WI38 (cell line): ENCODE measurements at regions not wholly inside any gene's neighbourhood (a gene's known extent, or its start where the extent isn't known, plus 50 kb on each side); places are given as distances from the start of the nearest gene placed in this dataset.

ENCODE experiments used
- H3K4me3 ChIP-seq: 2 replicates; pipeline ENCODE4 v1.5.1; 2011; ENCODE audit warnings: low read depth, mild to moderate bottlenecking, control low read depth, low read length
- CTCF ChIP-seq: IDR thresholded peaks from 2 replicates; pipeline ENCODE4 v1.5.1; 2012; ENCODE audit warnings: low read depth, mild to moderate bottlenecking, control low read depth, low read length

- no peak for TF ChIP-seq CTCF
- H3K4me3 ChIP-seq: no peak overlapping the region
Observed at GRCh38 chr14:22513066-22513812, 75.8 kb downstream of the DAD1 start.

DNA sequence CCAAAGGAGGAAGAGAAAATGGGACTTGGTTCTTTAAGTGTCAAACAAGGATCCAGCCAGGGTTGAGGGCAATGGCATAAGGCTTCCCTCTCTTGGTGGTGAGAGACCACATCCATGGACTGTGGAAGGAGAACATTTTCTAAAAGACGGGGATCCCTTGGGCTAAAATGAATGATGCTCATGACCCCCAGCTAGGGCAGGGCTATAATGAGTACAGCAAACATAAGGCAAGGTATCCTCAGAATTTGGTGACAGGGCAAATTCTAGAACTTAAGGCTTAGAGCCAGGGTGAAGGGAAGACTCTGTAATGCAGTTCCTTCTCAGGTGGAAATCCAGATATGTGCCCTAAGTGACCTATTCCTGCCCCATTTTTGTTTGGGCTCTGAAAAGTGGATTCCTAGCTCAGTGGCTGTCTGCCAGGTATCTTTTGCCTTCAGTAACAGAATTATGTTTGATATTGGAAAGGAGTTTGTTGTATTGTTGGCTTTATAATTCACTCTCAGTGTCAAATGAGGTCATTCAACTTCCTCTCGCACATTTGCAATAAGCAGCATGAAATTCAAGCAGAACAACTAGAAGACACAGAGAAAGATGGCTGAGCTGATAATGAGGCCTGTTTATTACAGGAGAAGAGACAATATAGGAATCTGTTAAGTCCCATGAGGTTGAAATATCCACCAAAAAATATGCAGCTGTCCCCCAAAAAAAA is 76.8 kb downstream of the DAD1 start:
- no peak for TF ChIP-seq CTCF
- no peak overlapping the region for H3K4me3 ChIP-seq

GRCh38 chr14:22510527-22511110 is 78.4 kb downstream of the DAD1 start:
- no peak for TF ChIP-seq CTCF
- H3K4me3 ChIP-seq: no peak overlapping the region

DNA sequence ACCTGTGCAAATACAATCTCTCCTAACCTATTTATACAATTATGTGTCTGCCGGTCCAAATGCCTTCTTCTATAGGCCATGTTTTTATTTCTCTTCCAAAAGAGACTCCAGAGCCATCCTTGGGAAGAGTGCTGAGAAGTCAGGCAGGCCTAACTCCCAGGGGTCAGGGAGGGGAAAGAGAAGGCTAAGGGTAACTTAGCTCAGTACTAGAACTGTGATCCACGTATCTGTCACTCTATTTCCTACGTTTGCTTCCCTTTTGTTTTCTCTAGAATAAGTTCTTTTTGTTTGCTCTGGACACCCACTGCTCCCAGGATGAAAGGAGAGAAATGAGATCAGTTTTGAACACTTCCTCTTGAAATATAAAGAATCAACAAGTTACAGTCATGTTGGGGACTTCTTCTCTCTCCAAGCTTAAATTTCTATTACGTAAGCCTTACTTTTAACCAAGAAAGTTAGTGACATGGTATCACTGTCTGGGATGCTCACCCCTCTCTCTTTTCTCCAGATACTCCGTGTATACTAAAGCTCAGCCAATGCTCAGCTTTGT is 79.2 kb downstream of the DAD1 start:
- H3K4me3 ChIP-seq: no peak overlapping the region

DNA sequence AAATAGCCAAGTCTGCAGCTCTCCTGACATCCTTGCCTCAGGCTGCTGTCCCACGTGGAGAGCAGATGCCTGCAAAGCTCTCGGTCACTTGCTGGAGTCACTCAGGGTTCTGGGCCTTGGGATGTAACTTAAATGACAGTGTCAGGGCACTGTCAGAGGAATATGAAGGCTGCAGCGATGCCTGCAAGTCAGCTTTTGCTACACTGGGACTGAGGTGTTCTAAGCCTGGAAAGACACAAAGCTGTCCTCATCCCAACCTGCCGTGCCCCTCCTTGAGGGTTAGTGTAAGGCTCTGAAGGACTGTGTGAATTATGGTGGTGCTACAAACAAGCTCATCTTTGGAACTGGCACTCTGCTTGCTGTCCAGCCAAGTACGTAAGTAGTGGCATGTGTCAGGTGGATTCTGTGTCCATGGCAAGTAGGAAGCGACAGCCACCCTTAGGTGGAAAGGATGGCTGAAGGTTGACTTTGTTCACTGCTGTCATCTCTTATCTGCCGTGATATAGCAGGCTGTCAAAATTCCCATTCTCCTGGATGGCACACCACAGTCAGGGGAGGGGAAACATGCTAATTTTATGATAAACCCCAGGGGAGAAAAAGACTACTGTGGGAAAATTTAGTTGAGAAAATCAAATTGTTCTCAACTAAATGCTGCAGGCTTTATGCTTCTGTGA is 79.9 kb downstream of the DAD1 start:
- TF ChIP-seq CTCF: no peak
- H3K4me3 ChIP-seq: no peak overlapping the region

More for the DNA sequence above, 79.2 kb downstream of the DAD1 start:
- no peak for TF ChIP-seq CTCF

GRCh38 chr14:22508662-22509035 is 80.4 kb downstream of the DAD1 start:
- H3K4me3 ChIP-seq: no peak overlapping the region
- TF ChIP-seq CTCF: no peak
